Uterus (tissue), 2 donors: ENCODE measurements at regions not wholly inside any gene's neighbourhood (a gene's known extent, or its start where the extent isn't known, plus 50 kb on each side); places are given as distances from the start of the nearest gene placed in this dataset.

Source experiments
- POLR2A ChIP-seq, 2 donors: fragments of 450-650 bp; IDR thresholded peaks; one replicate each; pipeline ENCODE4 v1.6.1; 2016; ENCODE audit warnings: antibody characterized with exemption in 2 of 2, mild to moderate bottlenecking in 1 of 2, moderate library complexity in 1 of 2
- TF ChIP-seq, protein P1 (sequence below), 4 experiments: fragments of 200-600 bp in 2 of 4; fragments of 450-650 bp in 2 of 4; sonication (generic) in 2 of 4; IDR thresholded peaks; one replicate each; pipeline ENCODE4 v1.5.1; 2016 to 2019; ENCODE audit warnings: antibody characterized with exemption in 4 of 4, mild to moderate bottlenecking in 2 of 4, moderate library complexity in 1 of 4

DNA sequence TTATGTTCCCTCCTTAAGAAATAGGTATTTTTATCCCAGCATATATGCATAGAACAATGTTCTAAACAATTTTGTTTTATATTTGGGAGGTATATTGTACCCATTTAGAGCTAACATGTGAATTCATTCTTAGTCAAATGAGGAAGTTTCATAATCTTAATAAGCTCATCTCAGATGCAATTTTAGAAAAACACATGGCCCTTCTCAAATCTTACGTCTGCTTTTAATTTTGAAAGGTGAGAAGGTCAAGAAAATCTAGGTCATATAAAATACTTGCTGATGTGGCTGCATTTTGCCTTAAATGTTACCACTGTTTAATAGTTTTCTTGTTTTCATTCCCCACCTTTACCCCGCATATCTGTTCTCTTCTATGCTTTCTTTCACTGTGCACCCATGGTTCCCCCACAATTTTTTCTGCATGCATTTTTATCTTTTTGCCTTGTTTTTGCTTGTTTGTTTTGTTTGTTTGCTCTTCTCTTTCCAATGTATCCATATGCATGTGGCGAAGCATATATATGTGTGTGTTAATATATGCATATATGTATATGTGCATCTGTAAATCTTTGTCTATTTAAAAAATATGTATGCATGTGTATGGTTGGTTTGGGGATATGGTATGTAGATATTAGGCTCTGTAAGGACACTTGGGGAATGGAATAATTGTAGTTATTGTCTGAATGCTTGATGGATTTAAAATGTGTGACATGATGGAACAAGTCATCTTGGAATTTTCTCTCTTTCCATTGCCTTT lies 317.1 kb downstream of the BCAT1 start:
- TF ChIP-seq, protein P1, sequence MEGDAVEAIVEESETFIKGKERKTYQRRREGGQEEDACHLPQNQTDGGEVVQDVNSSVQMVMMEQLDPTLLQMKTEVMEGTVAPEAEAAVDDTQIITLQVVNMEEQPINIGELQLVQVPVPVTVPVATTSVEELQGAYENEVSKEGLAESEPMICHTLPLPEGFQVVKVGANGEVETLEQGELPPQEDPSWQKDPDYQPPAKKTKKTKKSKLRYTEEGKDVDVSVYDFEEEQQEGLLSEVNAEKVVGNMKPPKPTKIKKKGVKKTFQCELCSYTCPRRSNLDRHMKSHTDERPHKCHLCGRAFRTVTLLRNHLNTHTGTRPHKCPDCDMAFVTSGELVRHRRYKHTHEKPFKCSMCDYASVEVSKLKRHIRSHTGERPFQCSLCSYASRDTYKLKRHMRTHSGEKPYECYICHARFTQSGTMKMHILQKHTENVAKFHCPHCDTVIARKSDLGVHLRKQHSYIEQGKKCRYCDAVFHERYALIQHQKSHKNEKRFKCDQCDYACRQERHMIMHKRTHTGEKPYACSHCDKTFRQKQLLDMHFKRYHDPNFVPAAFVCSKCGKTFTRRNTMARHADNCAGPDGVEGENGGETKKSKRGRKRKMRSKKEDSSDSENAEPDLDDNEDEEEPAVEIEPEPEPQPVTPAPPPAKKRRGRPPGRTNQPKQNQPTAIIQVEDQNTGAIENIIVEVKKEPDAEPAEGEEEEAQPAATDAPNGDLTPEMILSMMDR (IDR thresholded peaks at IDR 0.05), result no peak
- TF ChIP-seq POLR2A (IDR thresholded peaks at IDR 0.05), result no peak
